H1 (cell line): ENCODE measurements at regions not wholly inside any gene's neighbourhood (a gene's known extent, or its start where the extent isn't known, plus 50 kb on each side); places are given as distances from the start of the nearest gene placed in this dataset.

Experiments
- GABPA ChIP-seq: IDR thresholded peaks from 2 replicates; pipeline ENCODE4 v1.6.1; 2011; ENCODE audit warnings: mild to moderate bottlenecking, low read length, moderate library complexity, borderline replicate concordance; ENCODE audit not compliant: insufficient read depth
- POLR2A ChIP-seq, 2 experiments: IDR thresholded peaks; 1 replicate in 1 of 2; 2 replicates in 1 of 2; pipeline ENCODE4 v1.6.1; 2011; ENCODE audit warnings: low read depth in 2 of 2, low read length in 2 of 2, mild to moderate bottlenecking in 2 of 2; ENCODE audit errors: control extremely low read depth in 1 of 2

DNA sequence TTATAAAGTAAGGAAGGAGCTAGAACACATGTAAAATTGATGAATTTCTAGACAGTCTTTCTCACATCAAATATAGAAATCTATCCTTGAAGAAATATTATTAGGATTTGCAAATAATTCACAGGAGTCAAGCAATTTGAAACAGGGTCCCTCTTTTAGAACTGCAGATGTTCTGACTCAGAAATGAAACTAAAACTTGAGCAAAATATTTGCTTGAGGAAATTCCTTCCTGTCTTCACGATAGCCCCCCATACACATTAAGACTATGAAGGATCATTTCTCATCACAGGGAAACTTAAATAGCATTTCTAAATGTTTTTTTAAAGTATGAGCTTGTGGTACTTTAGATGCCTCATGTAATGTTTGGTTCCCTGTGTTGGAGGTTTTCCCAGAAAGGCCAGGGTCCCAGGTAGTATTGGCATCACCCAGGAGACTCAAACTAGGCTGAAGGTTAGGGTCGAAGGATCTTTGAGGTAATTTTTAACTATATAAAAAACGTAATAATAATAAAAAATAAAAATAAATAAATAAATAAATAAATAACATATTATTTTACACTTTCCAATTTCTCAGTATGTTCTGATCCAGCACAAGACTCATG, 144.0 kb upstream of the TBX18 start:
- TF ChIP-seq POLR2A (IDR thresholded peaks at IDR 0.05; ENCODE audit: control extremely low read depth in 1 of 2, low read depth in 2 of 2, low read length in 2 of 2) = no peak
- no peak for TF ChIP-seq GABPA
